ENCODE measurements at regions not wholly inside any gene's neighbourhood (a gene's known extent, or its start where the extent isn't known, plus 50 kb on each side); places are given as distances from the start of the nearest gene placed in this dataset.

DNA sequence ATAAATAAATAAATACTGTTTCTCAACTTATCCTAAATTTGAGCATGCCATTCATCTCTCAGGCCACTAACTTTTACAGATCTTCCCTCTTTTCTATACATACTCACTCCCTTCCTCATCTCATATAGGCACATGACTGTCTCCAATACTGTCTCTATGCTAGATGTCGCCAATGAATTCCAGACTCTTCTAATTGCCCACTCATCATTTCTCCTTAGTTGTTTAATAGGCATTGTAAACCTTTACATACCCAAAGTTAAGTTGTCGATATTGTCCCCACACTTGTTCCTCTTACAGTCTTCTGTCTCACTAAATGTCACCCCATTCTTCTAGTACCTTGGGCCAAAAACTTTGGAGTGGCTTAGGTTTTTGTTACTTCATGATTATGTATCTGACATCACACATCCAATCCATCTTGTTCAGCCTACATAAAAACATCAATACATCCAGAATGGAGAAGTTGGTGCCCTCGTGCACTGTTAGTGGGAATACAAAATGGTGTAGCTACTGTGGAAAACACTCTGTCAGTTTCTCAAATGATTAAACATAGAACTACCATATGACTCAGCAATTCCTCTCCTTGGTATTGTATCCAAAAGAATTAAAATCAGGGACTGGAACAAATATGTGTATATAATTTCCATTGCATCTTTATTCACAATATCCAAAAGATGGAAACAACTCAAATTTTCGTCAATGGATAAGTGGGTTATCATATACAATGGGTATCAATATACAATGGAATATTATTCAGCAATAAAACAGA, 935.1 kb downstream of the SLC4A3 start:
- Histone ChIP-seq H3K27ac (ENCODE audit: insufficient read length, low read depth, low read length) (no peak overlapping the region), H3K56ac (ENCODE audit: insufficient read length, low read depth, low read length) (no peak overlapping the region), H3K18ac (ENCODE audit: insufficient read length, low read depth, low read length) (no peak overlapping the region), H3K23ac (ENCODE audit: insufficient read length, low read depth, low read length) (no peak overlapping the region), H3K9me3 (ENCODE audit: control insufficient read depth, low read depth, low read length) (no peaks in the 10 kb centered on the region), H4K20me1 (ENCODE audit: control insufficient read depth, insufficient read depth, insufficient read length) (no peaks in the 10 kb centered on the region), H2BK12ac (ENCODE audit: insufficient read length, low read depth, low read length) (no peak overlapping the region), H4K5ac (ENCODE audit: insufficient read length, low read depth, low read length) (no peak overlapping the region), H2AK5ac (ENCODE audit: insufficient read length, low read length) (no peak overlapping the region), H3K14ac (ENCODE audit: insufficient read depth, low read length) (no peak overlapping the region), H3K23me2 (ENCODE audit: insufficient read length, low read depth, low read length, poor library complexity, severe bottlenecking) (no peaks in the 10 kb centered on the region), H3K9ac (ENCODE audit: extremely low read depth, insufficient read length, low read length) (no peak overlapping the region), H3K27me3 (ENCODE audit: insufficient read depth, low read length) (no peaks in the 10 kb centered on the region), H2BK20ac (ENCODE audit: low read depth, low read length, poor library complexity, severe bottlenecking) (no peak overlapping the region), H3K4me1 (ENCODE audit: insufficient read depth, low read length) (no peaks in the 10 kb centered on the region), H3K79me1 (ENCODE audit: insufficient read depth, low read depth, low read length, poor library complexity, severe bottlenecking) (no peaks in the 10 kb centered on the region), H2BK120ac (ENCODE audit: low read depth, low read length, poor library complexity, severe bottlenecking) (no peak overlapping the region), H4K8ac (replicated peaks; ENCODE audit: insufficient read length, low read depth, low read length) (no peak overlapping the region), H3K79me2 (ENCODE audit: insufficient read depth, low read length) (no peaks in the 10 kb centered on the region), H3T11ph (ENCODE audit: low read length) (no peak overlapping the region), H2BK15ac (ENCODE audit: low read depth, low read length) (no peak overlapping the region), H2BK5ac (ENCODE audit: insufficient read length, low read length) (no peak overlapping the region), H3K4ac (ENCODE audit: low read depth, low read length) (no peak overlapping the region), H3K4me2 (ENCODE audit: insufficient read depth, insufficient read length, low read length) (no peak overlapping the region), H2AFZ (ENCODE audit: low read length) (no peak overlapping the region), H4K91ac (ENCODE audit: insufficient read length, low read depth, low read length) (no peak overlapping the region)
- no CpG with 5 or more reads among the region's 4 CpGs for WGBS (ENCODE audit: extremely low coverage, insufficient read length, low lambda C conversion rate)
- TF ChIP-seq CTCF (conservative IDR thresholded peaks at IDR 0.05), result no peak
- H3K9me3 Mint-ChIP-seq, result peaks cover 0 to 2% of the 10 kb centered on the region in 2 experiments; a peak in 2 of 5 replicates
- 0 out of 4 replicates have a peak, but pooled peaks cover 3 to 4% of the 10 kb centered on the region in 2 experiments for H3K4me1 Mint-ChIP-seq
- H3K4me3 Mint-ChIP-seq, result no peak overlapping the region
- peaks cover 1% of the 10 kb centered on the region; the same call in 1 of the 2 replicates for H3K27me3 Mint-ChIP-seq (ENCODE audit: low read depth)
- no peaks in the 10 kb centered on the region for H3K36me3 Mint-ChIP-seq (ENCODE audit: insufficient read depth in 1 of 3, low read depth in 3 of 3)
- no peak overlapping the region for H3K27ac Mint-ChIP-seq
- no peak for DNase-seq
